ENCODE measurements at regions not wholly inside any gene's neighbourhood (a gene's known extent, or its start where the extent isn't known, plus 50 kb on each side); places are given as distances from the start of the nearest gene placed in this dataset.

DNA sequence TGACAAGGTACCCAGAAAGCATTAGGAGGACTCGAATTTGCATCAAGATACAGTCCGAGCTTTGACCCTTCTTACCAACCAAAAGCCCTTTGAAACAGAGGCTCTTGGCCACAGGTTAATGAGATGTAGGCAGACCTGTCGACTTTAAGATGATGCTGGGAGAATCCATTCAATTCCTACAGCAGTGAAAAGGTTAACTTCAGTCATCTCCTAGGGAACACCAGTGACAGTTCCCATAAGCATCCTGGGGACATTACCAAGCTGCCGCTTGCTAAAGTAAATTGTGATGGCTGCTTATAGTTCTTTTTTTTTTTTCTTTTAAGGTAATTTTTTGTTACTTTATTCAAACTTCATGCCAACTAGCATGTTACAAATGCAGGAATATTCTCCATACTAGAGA, 379.3 kb downstream of the SOX11 start:
- TF ChIP-seq, protein P1, sequence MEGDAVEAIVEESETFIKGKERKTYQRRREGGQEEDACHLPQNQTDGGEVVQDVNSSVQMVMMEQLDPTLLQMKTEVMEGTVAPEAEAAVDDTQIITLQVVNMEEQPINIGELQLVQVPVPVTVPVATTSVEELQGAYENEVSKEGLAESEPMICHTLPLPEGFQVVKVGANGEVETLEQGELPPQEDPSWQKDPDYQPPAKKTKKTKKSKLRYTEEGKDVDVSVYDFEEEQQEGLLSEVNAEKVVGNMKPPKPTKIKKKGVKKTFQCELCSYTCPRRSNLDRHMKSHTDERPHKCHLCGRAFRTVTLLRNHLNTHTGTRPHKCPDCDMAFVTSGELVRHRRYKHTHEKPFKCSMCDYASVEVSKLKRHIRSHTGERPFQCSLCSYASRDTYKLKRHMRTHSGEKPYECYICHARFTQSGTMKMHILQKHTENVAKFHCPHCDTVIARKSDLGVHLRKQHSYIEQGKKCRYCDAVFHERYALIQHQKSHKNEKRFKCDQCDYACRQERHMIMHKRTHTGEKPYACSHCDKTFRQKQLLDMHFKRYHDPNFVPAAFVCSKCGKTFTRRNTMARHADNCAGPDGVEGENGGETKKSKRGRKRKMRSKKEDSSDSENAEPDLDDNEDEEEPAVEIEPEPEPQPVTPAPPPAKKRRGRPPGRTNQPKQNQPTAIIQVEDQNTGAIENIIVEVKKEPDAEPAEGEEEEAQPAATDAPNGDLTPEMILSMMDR (IDR thresholded peaks at IDR 0.05): no peak
- no peak for TF ChIP-seq POLR2A (IDR thresholded peaks at IDR 0.05)

Data from esophagus squamous epithelium (tissue), 4 donors.